ENCODE measurements at regions not wholly inside any gene's neighbourhood (a gene's known extent, or its start where the extent isn't known, plus 50 kb on each side); places are given as distances from the start of the nearest gene placed in this dataset.
"Not testable (repeated sequence)": the region's sequence is repeated elsewhere in the genome, so short reads cannot be mapped to it uniquely, and the experiment has no call there.

DNA sequence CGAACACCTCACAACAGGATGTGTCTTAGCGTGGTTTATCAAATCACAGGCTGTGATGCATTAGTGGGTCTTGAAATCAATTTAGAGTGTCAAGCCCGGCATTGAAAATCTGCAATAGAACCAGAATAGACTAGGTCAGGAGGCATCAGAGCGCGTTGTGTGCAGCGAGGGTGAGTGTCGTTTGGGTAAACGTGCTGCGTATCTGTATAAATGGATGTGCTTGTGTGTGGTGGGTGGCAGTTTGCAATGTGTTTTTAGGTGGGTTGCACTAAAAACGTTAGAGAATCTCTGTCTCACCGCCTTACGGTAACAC lies 121.0 kb upstream of the SULF2 start:
- DNase-seq = no peak

- DNase-seq = peak in 1 of 3 experiments; percentile 96
Observed at GRCh38 chr20:47905628-47906347, 120.5 kb upstream of the SULF2 start.

GRCh38 chr20:47903009-47903408 lies 117.7 kb upstream of the SULF2 start:
- not testable (repeated sequence) for DNase-seq

GRCh38 chr20:47899313-47899712 lies 114.0 kb upstream of the SULF2 start:
- DNase-seq = not testable (repeated sequence)

- DNase-seq = no peak
Observed at GRCh38 chr20:47897461-47897860, 112.2 kb upstream of the SULF2 start.

GRCh38 chr20:47892681-47893080 lies 107.4 kb upstream of the SULF2 start:
- DNase-seq = not testable (repeated sequence)

GRCh38 chr20:47890708-47891107 lies 105.4 kb upstream of the SULF2 start:
- DNase-seq = not testable (repeated sequence)

GRCh38 chr20:47889751-47890150 lies 104.5 kb upstream of the SULF2 start:
- DNase-seq = not testable (repeated sequence)

DNA sequence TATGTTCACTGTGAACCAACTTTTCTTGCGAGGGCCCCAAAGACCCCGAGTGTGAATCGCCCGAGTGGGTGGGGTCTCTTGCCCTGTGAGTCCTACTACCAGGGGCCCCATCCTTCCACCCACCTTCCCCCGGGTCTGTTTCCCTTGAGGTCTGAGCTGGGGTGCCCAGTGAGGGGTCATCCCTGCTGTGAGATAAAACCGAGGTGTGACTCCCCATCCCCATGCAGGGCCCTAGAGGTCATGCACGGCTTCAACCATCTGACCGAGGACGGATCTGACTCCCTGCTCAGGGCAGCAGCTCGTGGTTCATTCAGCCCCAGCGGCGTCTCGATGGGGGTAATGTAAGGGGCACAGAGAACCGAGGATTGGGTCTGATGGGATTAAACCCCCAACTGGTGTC lies 103.1 kb upstream of the SULF2 start:
- DNase-seq = no peak

- no peak for DNase-seq
Observed at GRCh38 chr20:47887477-47888080, 102.3 kb upstream of the SULF2 start.

DNA sequence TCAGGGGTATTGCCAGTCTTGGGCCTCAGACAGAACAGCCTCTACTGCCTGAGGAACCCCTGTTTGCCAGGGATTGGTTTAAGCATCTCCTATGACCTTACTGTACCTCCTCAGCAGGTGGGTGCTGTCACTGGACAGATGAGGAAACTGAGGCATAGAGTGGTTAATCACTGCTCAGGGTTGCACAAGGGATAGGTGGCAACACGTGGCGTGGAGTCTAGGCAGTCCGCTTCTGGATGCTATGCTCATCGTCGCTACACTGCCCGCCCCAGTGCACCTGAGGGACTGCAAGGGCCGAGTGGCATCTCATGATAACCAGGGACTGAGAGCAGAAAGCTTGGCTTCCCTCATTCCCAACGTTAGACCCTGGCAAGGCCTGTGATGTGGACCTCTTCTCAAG lies 101.8 kb upstream of the SULF2 start:
- no peak for DNase-seq

GRCh38 chr20:47886454-47887041 lies 101.3 kb upstream of the SULF2 start:
- DNase-seq = no peak

- no peak for DNase-seq
Observed at GRCh38 chr20:47885909-47886453, 100.7 kb upstream of the SULF2 start.

GRCh38 chr20:47883940-47884339 lies 98.7 kb upstream of the SULF2 start:
- DNase-seq = not testable (repeated sequence)

- DNase-seq = no peak
Observed at GRCh38 chr20:47883186-47883585, 97.9 kb upstream of the SULF2 start.

- DNase-seq = no peak
Observed at GRCh38 chr20:47879771-47880170, 94.5 kb upstream of the SULF2 start.

- DNase-seq = no peak
Observed at GRCh38 chr20:47878601-47879027, 93.3 kb upstream of the SULF2 start.

GRCh38 chr20:47876311-47877088 lies 91.2 kb upstream of the SULF2 start:
- peak; percentile 14 to 85 (median 73) for DNase-seq

DNA sequence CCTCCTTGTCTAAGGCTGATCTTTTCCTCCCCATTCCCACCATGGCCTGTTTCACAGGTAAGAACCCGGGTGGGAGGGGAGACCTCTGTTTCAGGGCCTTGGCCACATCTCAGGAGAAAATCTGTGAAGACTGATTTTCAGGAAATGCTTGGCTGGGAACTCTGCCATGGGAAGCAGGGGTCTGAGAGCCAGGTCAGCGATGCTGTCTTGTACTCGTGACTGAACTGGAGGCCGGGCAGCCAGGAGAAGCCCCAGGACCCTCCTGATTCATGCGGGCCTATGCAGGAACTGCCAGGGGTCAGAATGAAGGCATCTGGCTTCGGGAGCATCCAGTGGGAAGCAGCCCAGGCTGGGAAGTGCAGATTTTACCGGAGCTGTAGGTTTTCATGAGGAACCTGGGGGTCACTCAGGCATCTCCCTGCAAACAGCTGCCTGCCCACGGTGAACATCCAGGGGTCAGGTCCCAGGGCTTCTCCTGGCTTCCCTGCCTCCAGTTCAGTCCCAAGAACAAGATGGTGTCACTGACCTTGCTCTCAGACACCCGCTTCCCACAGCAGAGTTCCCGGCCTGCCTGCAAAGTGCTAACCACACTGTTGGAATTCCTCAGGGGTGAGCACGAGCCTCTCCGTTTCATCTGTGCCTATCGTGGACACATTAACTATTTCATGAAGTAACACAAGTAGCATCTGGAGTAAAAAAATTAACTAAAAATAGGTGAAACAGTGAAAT lies 90.2 kb upstream of the SULF2 start:
- DNase-seq = no peak

DNA sequence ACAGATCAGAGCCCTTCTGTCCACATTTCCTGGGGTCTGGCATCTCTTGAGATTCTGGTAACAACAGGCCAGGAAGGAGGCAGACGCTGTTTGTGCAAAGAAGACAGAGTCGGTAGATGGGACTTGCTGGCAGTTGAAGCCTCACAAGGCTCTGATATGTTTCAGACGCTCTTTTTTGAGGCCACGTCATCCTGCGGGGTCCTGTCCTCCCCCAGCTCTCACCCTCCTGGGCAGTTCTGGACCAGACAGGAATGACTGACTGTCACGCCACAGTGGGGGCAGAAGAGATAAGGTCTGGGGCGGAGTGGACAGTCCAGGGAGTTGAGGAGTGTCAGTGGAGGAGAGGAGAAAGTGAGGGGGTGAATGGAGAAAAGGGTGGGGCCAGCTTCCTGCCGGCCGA lies 87.1 kb upstream of the SULF2 start:
- DNase-seq = no peak

DNA sequence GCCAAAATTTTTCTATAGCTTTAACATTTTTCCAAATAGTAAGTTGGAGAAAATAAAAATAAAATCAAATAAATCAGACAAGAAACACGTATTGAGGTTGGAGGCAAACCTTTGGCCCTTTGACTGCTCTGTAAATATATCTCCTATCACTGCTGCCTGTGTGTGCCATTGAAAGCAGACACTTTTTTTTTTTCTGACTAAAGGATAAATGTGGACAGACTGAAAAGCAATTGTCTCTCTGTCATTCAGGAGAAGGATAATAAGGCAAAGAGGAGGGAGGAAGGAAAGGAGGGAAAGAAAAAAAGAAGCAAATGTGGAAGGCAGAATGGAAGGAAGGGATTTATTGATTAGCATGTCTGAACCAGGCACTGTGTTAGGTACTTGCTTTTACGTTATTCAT lies 85.2 kb upstream of the SULF2 start:
- DNase-seq = no peak

- DNase-seq = no peak
Observed at GRCh38 chr20:47868744-47869143, 83.5 kb upstream of the SULF2 start.

DNA sequence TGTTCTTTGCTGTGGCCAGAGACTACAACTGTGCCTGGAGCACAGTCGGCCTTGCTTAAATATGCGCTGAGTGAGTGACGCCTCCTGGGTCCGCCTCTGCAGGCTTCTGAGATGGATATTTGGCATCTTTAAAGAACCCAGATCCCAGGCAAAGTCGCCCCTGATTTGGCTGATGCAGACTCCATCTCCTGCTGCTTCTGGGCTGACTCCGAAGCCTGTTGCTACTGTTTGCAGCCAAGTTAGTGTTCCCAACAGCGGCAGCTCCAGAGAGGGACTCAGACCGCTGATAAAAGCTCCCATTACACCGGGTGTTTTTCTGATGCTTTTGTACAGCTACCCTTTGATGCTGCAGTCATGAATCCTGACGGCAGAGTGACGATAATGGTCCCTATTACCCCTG lies 83.0 kb upstream of the SULF2 start:
- DNase-seq = no peak
